Heart right ventricle (tissue), 16 donors: ENCODE measurements at regions not wholly inside any gene's neighbourhood (a gene's known extent, or its start where the extent isn't known, plus 50 kb on each side); places are given as distances from the start of the nearest gene placed in this dataset.

Experiments used
- ATAC-seq, 8 donors: fragments of 200-7000 bp; cut with Tn5 transposase; one replicate each; pipeline ENCODE4 v1.9.1; 2020; ENCODE audit warnings: mild to moderate bottlenecking in 8 of 8, moderate library complexity in 8 of 8, moderate number of reproducible peaks in 1 of 8
- DNase-seq, 2 donors: peaks; one replicate each; pipeline ENCODE4 v3.0.0-alpha.2; 2020
- H3K27ac ChIP-seq, 10 donors: fragments of 200-600 bp; sonication (generic) in 2 of 10; one replicate each; pipeline versions ENCODE4 v1.5.0 to v1.8.0; 2020 to 2022; ENCODE audit warnings: mild to moderate bottlenecking in 3 of 10
- H3K27me3 ChIP-seq, 7 donors: fragments of 200-600 bp; one replicate each; pipeline ENCODE4 v1.8.0; 2021 to 2022; ENCODE audit warnings: mild to moderate bottlenecking in 2 of 7
- H3K36me3 ChIP-seq, 9 donors: fragments of 200-600 bp; sonication (generic) in 1 of 9; one replicate each; pipeline versions ENCODE4 v1.5.0 to v1.8.0; 2020 to 2022; ENCODE audit warnings: mild to moderate bottlenecking in 2 of 9
- H3K4me1 ChIP-seq, 9 donors: fragments of 200-600 bp; sonication (generic) in 1 of 9; one replicate each; pipeline versions ENCODE4 v1.5.0 to v1.8.0; 2020 to 2022; ENCODE audit warnings: mild to moderate bottlenecking in 4 of 9
- H3K4me3 ChIP-seq, 10 donors: fragments of 200-600 bp; sonication (generic) in 2 of 10; one replicate each; pipeline versions ENCODE4 v1.5.0 to v1.8.0; 2020 to 2022; ENCODE audit warnings: mild to moderate bottlenecking in 7 of 10, moderate library complexity in 2 of 10
- H3K9me3 ChIP-seq, 11 donors: fragments of 200-600 bp in 10 of 11; sonication (generic) in 2 of 11; one replicate each; pipeline versions ENCODE4 v1.5.0 to v1.8.0; 2013 to 2022; ENCODE audit warnings: mild to moderate bottlenecking in 2 of 11, control low read depth in 1 of 11, moderate library complexity in 1 of 11
- WGBS, 2 donors: extraction: QIAGEN DNeasy Blood & Tissue Kit; methylation state at CpG; one replicate each; pipeline ENCODE4 v1.1.7; 2013; ENCODE audit warnings: inconsistent platforms in 1 of 2; 5-methylcytosine and 5-hydroxymethylcytosine counted together
- intact Hi-C, 10 donors: fragments of 100-400 bp; cut with DNase I; formaldehyde crosslinking; loops; one replicate each; pipeline versions ENCODE4 v1.11.1 to v1.14.2; 2022
- TF ChIP-seq, protein P1 (sequence below), 9 donors: fragments of 200-600 bp; sonication (generic) in 2 of 9; IDR thresholded peaks; one replicate each; pipeline versions ENCODE4 v1.5.0 to v1.8.0; 2021 to 2022; ENCODE audit warnings: antibody characterized with exemption in 9 of 9, mild to moderate bottlenecking in 5 of 9, moderate library complexity in 1 of 9
- donor health status: Arrhythmogenic right ventricular cardiomyopathy.
- donor health status: ischemic (EF 13 %, LVEDD 7.1; RV severe dilation, severe dysfunction).
- donor health status: healthy with polysubstance abuse.
- donor health status: DM: no; HTN: yes; CAD: no.
- donor health status: DM: no; HTN: no; CAD: no.
- donor health status: ischemic (EF 25% LVEDD 6.9; RV normal size, moderate dysfunction).
- donor health status: ischemic (EF 25% LVEDD 5.7; RV mildly dilated, moderate dysfunction).
- donor health status: healthy.
- donor health status: DM: yes; HTN: yes; CAD: no.
- donor health status: Ischemic cardiomyopathy.
- donor health status: ischemic (EF 35%, LVEDD 5.7; RV mildly dilated, moderate dysfunction).
- donor health status: nonischemic (EF 11% LVEDD 7.7; RV severe dilation, severe dysfunction).
- donor health status: DM: yes; HTN: yes; CAD: no.
- donor health status: PGD.
- donor health status: ischemic (EF 29% LVEDD 5.4; RV normal size, mild dysfunction).
- donor health status: nonischemic (EF 23%, LVEDD 6.1; RV moderate dilation, normal function).

DNA sequence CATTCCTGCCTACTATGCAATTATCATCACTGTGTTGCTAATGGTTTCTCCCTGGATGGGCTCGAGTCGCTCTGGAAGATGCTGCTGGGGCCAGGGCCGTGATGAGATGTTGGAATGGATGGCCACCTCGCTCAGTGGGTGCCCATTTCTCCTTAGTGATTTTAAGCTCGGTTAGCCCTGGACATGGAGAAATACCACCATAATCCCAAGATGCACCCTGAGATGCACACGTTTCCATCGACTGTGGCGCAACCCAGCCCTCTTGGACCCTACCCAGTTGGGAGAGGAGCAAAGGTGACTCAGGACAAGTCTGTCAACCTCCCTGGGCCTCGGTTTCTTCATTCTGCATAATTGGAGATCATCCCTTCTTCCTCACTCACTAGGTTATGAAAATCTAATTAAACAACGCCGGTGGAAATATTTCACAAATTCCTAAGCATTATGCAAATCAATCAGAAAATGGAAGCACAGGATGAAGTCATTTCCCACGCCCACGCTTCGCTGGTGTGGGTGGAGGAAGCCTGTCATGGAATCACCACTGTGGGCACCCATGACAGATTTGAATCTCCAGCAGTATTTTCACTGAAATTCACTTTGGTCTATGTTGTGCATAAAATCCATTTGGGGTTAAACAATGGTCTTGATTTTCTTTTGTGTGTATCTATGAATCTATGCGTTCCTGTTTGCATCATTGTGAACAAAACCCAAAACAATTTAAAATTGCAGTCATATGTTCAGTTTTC is 195.2 kb downstream of the AXIN2 start:
- TF ChIP-seq, protein P1, sequence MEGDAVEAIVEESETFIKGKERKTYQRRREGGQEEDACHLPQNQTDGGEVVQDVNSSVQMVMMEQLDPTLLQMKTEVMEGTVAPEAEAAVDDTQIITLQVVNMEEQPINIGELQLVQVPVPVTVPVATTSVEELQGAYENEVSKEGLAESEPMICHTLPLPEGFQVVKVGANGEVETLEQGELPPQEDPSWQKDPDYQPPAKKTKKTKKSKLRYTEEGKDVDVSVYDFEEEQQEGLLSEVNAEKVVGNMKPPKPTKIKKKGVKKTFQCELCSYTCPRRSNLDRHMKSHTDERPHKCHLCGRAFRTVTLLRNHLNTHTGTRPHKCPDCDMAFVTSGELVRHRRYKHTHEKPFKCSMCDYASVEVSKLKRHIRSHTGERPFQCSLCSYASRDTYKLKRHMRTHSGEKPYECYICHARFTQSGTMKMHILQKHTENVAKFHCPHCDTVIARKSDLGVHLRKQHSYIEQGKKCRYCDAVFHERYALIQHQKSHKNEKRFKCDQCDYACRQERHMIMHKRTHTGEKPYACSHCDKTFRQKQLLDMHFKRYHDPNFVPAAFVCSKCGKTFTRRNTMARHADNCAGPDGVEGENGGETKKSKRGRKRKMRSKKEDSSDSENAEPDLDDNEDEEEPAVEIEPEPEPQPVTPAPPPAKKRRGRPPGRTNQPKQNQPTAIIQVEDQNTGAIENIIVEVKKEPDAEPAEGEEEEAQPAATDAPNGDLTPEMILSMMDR (IDR thresholded peaks at IDR 0.05), result no peak
- H3K27me3 ChIP-seq, result peaks cover 0 to 25% (median 11%) of the 10 kb centered on the region in 7 donors
- no peaks in the 10 kb centered on the region for H3K4me1 ChIP-seq
- intact Hi-C loops, result no loop called here
- H3K27ac ChIP-seq, result no peak overlapping the region
- H3K36me3 ChIP-seq, result no peaks in the 10 kb centered on the region
- DNase-seq, result no peak
- no peak overlapping the region for H3K4me3 ChIP-seq
- WGBS, 2 donors, result 83 to 86% methylated on average over 15 of the region's 15 CpGs
- no peak for ATAC-seq
- peaks cover 0 to 7% (median 0%) of the 10 kb centered on the region in 11 donors for H3K9me3 ChIP-seq

DNA sequence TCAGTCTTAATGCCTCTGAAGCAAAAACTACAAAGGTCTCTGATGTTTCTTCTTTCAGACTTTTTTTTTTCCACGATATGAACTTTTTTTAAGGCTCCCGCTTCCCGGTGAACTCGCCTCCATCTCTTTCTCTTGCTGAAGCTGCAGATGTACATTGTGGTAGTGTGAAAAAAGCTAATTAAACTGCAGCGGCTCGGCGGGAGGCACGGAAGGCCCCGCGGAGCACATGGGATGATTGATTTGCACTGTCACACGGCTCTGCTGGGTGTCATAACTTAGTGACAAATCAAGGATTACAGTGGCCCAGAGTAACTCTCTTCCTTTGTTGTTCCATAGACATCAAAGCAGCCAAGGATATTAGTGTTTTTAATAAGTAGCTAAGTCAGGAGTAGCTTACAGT is 196.3 kb downstream of the AXIN2 start:
- H3K27ac ChIP-seq, result no peak overlapping the region
- H3K4me3 ChIP-seq, result no peak overlapping the region
- H3K27me3 ChIP-seq, result peaks cover 0 to 20% (median 6%) of the 10 kb centered on the region in 7 donors
- H3K36me3 ChIP-seq, result no peaks in the 10 kb centered on the region
- no peak for ATAC-seq
- H3K4me1 ChIP-seq, result no peaks in the 10 kb centered on the region
- H3K9me3 ChIP-seq, result peaks cover 0 to 7% (median 0%) of the 10 kb centered on the region in 11 donors
- intact Hi-C loops, result no loop called here
- TF ChIP-seq, protein P1 (IDR thresholded peaks at IDR 0.05), result no peak
- WGBS, 2 donors, result 46 to 61% methylated on average over 11 of the region's 11 CpGs
- no peak for DNase-seq

DNA sequence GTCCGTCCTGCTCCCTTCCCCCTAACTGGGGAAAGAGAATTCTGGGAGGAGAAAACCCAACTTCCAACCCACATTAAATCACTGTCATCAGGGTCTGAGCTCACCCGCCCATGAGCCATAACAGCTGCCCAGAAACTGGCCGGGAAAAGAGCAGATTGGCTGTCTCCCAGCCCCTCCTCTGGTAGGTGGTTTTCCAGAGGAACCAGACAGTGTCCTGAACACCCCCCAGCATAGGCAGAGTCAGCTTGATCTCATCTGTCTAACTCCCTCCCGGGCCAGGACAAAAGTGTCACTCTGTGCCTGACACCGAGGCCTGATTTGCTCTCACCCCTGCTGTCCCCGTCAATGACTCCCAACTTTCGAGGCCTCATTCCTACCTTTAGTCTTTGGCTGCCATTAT is 197.0 kb downstream of the AXIN2 start:
- Histone ChIP-seq H3K4me3 (no peak overlapping the region), H3K4me1 (no peaks in the 10 kb centered on the region), H3K27me3 (peaks cover 0 to 20% (median 5%) of the 10 kb centered on the region in 7 donors), H3K9me3 (peaks cover 0 to 7% (median 0%) of the 10 kb centered on the region in 11 donors), H3K27ac (no peak overlapping the region), H3K36me3 (no peaks in the 10 kb centered on the region)
- DNase-seq (no peak), ATAC-seq (no peak)
- 51 to 56% methylated on average over 7 of the region's 7 CpGs for WGBS, 2 donors
- intact Hi-C loops, result no loop called here
- TF ChIP-seq, protein P1 (IDR thresholded peaks at IDR 0.05), result no peak

DNA sequence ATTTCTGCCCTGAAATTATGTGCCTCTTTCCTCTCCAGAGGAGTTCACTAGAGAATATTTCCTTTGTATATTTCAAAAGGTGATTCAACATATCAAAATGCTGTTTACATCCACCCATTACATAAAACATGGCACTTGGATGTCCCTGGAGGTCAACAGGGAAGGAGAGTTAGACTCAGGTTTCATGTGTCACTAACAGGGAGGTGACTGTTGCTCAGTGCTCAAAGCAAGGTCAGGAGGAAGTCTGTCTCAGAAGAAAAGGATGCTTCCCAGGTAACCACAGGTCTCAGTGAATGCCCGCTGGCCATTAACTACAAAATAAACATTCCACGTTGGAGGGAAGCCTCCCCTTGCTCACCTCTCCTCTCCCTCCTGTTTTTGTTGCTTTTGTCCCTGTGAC is 198.6 kb downstream of the AXIN2 start:
- Histone ChIP-seq H3K9me3 (peaks cover 0 to 7% (median 0%) of the 10 kb centered on the region in 11 donors), H3K27ac (no peak overlapping the region), H3K27me3 (peaks cover 0 to 26% (median 3%) of the 10 kb centered on the region in 7 donors), H3K4me1 (no peaks in the 10 kb centered on the region), H3K4me3 (no peak overlapping the region), H3K36me3 (no peaks in the 10 kb centered on the region)
- DNase-seq (no peak), ATAC-seq (no peak)
- intact Hi-C loops, result no loop called here
- TF ChIP-seq, protein P1 (IDR thresholded peaks at IDR 0.05), result no peak
- 68 to 79% methylated on average over 2 of the region's 2 CpGs for WGBS, 2 donors
